ENCODE measurements at regions not wholly inside any gene's neighbourhood (a gene's known extent, or its start where the extent isn't known, plus 50 kb on each side); places are given as distances from the start of the nearest gene placed in this dataset.

- H3K4me3 ChIP-seq: no peak overlapping the region
- H3K4me1 ChIP-seq (ENCODE audit: low read depth): peaks cover 9% of the 10 kb centered on the region
- H3K27me3 ChIP-seq: no peaks in the 10 kb centered on the region
- DNase-seq (ENCODE audit: low read depth in 1 of 2, low spot score in 1 of 2): no peak
- H3K27ac ChIP-seq: no peak overlapping the region
- no peak for TF ChIP-seq CTCF (IDR thresholded peaks at IDR 0.05; ENCODE audit: low read depth, low read length)
- no peaks in the 10 kb centered on the region for H3K36me3 ChIP-seq
- no peaks in the 10 kb centered on the region for H3K9me3 ChIP-seq (ENCODE audit: low read depth)
Measured at GRCh38 chr9:91157883-91158282, 203.8 kb downstream of the AUH start.

- Histone ChIP-seq H3K27me3 (no peaks in the 10 kb centered on the region), H3K27ac (no peak overlapping the region), H3K4me1 (ENCODE audit: low read depth) (peaks cover 13% of the 10 kb centered on the region), H3K9me3 (ENCODE audit: low read depth) (no peaks in the 10 kb centered on the region), H3K4me3 (no peak overlapping the region), H3K36me3 (no peaks in the 10 kb centered on the region)
- DNase-seq (ENCODE audit: low read depth in 1 of 2, low spot score in 1 of 2): no peak
- TF ChIP-seq CTCF (IDR thresholded peaks at IDR 0.05; ENCODE audit: low read depth, low read length): no peak
Measured at GRCh38 chr9:91158286-91158685, 203.4 kb downstream of the AUH start.

- Histone ChIP-seq H3K27ac (no peak overlapping the region), H3K27me3 (no peaks in the 10 kb centered on the region), H3K4me1 (ENCODE audit: low read depth) (peaks cover 14% of the 10 kb centered on the region), H3K9me3 (ENCODE audit: low read depth) (no peaks in the 10 kb centered on the region), H3K36me3 (no peaks in the 10 kb centered on the region), H3K4me3 (no peak overlapping the region)
- no peak for DNase-seq (ENCODE audit: low read depth in 1 of 2, low spot score in 1 of 2)
- no peak for TF ChIP-seq CTCF (IDR thresholded peaks at IDR 0.05; ENCODE audit: low read depth, low read length)
Measured at GRCh38 chr9:91158946-91159345, 202.8 kb downstream of the AUH start.

GRCh38 chr9:91159664-91160121, 202.0 kb downstream of the AUH start:
- Histone ChIP-seq H3K27me3 (no peaks in the 10 kb centered on the region), H3K27ac (no peak overlapping the region), H3K4me3 (no peak overlapping the region), H3K9me3 (ENCODE audit: low read depth) (no peaks in the 10 kb centered on the region), H3K36me3 (no peaks in the 10 kb centered on the region), H3K4me1 (ENCODE audit: low read depth) (peaks cover 15% of the 10 kb centered on the region)
- TF ChIP-seq CTCF (IDR thresholded peaks at IDR 0.05; ENCODE audit: low read depth, low read length): no peak
- DNase-seq (ENCODE audit: low read depth in 1 of 2, low spot score in 1 of 2): peak in 1 of 2 donors; percentile 64

GRCh38 chr9:91160181-91160580, 201.5 kb downstream of the AUH start:
- H3K27ac ChIP-seq: no peak overlapping the region
- no peaks in the 10 kb centered on the region for H3K9me3 ChIP-seq (ENCODE audit: low read depth)
- no peaks in the 10 kb centered on the region for H3K27me3 ChIP-seq
- no peak overlapping the region for H3K4me3 ChIP-seq
- no peak for DNase-seq (ENCODE audit: low read depth in 1 of 2, low spot score in 1 of 2)
- no peak for TF ChIP-seq CTCF (IDR thresholded peaks at IDR 0.05; ENCODE audit: low read depth, low read length)
- no peaks in the 10 kb centered on the region for H3K36me3 ChIP-seq
- H3K4me1 ChIP-seq (ENCODE audit: low read depth): peaks cover 19% of the 10 kb centered on the region
